PC-9 (cell line): ENCODE measurements at regions not wholly inside any gene's neighbourhood (a gene's known extent, or its start where the extent isn't known, plus 50 kb on each side); places are given as distances from the start of the nearest gene placed in this dataset.

Experiments used
- CTCF ChIP-seq: fragments of 200-600 bp; sonication (generic); conservative IDR thresholded peaks from 2 replicates; pipeline ENCODE4 v1.6.1; 2017; ENCODE audit warnings: mixed run types, antibody characterized with exemption, mild to moderate bottlenecking, moderate library complexity
- EZH2 ChIP-seq: fragments of 200-600 bp; sonication (generic); IDR thresholded peaks from 2 replicates; pipeline ENCODE4 v1.8.0; 2017; ENCODE audit warnings: antibody characterized with exemption, low read depth

DNA sequence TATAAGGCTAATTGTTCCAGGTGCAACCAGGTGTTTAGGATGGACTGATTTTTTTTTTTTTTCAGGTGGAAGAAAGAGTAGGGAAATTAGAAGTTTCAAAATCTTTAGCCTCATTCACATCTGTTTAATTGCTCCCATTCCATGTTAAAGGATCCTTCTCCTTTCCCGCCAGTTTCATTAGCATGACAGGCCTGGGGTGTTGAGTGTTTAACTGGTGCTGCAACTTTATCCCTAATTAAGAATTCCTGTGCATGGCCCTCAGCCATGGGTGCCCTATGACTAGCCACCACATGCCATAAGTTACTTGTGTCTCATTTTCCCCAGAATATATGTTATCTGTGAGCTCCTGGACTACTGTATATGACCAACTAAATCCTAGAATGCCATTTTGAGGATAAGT lies 501.4 kb downstream of the NSUN3 start:
- no peak for TF ChIP-seq CTCF
- no peak for TF ChIP-seq EZH2
